GM21381 (cell line): ENCODE measurements at regions not wholly inside any gene's neighbourhood (a gene's known extent, or its start where the extent isn't known, plus 50 kb on each side); places are given as distances from the start of the nearest gene placed in this dataset.

Experiments
- ATAC-seq: cut with Tn5 transposase; IDR thresholded peaks from one replicate; pipeline ENCODE4 v1.9.1; 2021; ENCODE audit warnings: mild to moderate bottlenecking, moderate library complexity; ENCODE audit not compliant: unreplicated experiment

GRCh38 chr13:65095161-65096082, 2134.7 kb downstream of the PCDH9 start:
- no peak for ATAC-seq

DNA sequence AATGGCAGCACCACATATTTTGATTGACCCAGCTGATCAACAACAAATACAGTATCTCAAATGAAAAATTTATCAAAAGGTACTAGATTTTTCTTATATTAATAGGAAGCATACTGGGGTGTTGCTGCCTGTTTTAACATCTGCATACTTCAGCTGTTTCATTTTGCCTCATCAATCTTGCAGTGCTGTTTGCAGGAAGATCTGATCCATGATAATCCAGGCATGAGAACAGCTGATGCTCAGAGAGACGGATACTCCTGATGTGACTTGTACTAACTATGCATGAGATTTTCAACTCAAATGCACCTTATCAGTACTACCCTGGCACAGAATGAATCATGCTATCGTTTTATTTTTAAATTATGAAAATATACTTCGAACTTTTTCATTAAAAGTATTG, 2136.8 kb downstream of the PCDH9 start:
- ATAC-seq, result no peak

DNA sequence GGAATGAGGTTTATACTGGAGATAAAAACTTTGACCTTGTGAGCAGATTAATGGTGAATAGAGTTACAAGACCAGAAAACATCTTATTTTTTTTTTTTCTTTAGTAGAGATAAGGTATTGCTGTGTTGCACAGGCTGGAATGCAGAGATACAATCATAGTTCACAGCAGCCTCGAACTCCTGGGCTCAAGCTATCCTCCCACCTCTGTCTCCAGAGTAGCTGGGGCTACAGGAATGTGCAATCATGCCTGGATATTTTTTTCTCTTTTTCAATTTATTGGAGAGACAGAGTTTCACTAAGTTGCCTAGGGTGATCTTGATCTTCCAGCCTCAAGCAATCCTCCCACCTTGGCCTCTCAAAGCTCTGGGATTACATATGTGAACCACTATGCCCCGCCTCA, 2139.1 kb downstream of the PCDH9 start:
- no peak for ATAC-seq

DNA sequence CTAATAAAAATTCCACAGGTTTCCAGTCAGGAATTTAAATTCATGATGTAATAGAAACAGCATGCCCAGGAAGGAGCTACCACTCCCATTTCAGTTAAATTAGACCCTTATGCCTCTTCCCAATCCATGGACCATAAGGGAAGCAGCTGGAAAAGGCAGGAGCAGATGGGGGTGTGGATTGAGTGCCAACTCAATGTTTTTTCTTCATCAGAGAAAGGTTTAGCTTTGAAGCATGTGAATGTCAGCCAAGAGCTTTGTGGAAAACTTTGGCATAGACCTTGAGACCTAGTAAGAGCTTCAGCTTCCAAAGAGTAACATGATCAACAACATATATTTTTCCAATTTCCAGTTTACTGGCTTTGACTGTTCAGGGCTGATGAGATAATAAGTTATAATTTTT, 2139.9 kb downstream of the PCDH9 start:
- no peak for ATAC-seq

DNA sequence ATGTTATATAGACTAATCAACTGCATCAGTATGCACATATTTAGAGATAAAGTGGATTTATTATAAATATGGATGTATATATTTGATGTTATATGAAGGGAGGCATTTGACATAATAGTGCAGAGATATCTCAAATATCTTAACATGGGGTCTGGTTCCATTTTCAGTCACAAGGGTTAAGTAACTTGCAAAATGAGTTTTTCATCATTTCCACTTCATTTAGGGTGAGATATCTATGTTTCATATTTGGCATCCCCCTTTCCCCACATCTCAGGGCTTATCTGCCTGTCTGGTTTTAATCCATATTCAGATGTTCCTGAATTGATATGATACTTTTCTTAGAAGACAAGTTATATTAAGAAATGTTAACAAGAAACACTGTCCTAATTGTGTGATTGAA, 2141.2 kb downstream of the PCDH9 start:
- no peak for ATAC-seq

DNA sequence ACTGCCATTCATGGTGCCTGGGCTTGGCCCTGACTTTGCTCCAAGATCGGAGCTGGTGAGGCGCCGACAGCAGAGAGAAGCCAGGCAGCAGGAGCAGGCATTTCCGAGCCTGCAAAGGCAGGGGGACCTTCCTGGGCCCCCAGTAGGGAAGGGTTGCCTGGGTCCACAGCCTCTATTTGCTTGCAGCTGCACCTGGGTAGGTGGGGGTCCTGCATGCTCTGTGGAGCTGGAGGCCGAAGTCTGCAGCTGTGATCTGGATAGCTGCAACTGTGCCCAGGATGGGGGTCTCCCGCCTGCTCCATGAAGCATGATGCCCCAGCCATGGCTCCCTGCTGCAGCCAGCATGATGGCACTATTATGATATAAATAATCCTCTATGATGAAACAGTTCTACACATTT, 2144.2 kb downstream of the PCDH9 start:
- ATAC-seq, result no peak

DNA sequence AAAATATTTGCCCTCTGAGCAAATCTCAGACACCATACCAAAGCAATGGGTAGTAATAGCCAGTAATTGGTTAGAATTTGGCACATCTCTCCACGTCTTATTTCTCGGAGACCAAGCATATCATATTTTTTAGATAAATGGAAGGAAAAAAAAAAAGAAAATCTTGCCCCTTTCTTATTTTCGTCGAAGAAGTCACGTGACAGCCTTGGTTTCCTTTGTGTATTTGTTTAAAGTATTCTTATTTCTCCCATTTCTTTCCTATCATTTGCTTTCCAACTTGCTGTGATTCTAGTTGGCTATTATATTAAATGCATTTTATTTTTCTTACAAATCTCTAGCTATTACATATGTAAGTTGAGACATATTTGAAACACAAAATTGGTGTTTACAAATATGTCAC, 2155.9 kb downstream of the PCDH9 start:
- no peak for ATAC-seq

GRCh38 chr13:65064967-65065366, 2165.2 kb downstream of the PCDH9 start:
- ATAC-seq, result no peak

GRCh38 chr13:65063753-65064152, 2166.4 kb downstream of the PCDH9 start:
- no peak for ATAC-seq

DNA sequence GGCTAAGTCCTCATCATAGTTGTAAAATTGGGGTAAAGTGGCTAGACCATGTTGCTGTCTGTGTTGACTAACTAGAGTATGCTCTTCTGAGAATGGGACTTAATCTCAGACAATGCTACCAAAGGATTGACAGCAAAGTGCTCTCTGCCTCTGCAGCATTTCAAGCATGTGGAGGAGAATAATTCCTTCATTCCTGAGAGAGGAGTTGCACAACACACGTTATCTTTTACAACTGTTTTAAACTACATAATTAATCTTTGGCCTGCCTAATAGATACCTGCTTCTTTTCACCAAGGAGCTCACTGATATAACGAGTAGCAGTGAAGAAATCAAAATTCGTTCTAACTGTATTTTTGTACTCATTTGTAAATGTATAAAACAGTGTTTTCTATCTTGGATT, 2172.2 kb downstream of the PCDH9 start:
- ATAC-seq, result no peak

DNA sequence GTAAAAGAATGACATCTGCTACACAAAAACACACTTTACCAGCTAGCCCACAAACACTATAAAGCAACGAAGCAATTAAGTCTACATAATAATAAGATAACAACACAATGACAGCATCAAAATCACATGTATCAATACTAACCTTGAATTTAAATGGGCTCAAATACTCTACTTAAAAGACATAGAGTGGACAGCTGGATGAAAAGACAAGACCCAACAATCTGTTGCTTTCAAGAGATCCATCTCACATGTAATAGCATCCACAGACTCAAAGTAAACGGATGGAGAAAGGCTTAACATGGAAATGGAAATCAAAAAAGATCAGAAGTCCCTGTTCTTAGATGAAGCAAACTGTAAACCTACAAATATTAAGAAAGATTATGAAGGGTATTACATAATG, 2175.9 kb downstream of the PCDH9 start:
- ATAC-seq, result no peak

- no peak for ATAC-seq
These were observed 2193.1 kb downstream of the PCDH9 start for GRCh38 chr13:65036999-65037398.

- no peak for ATAC-seq
These were observed 2194.8 kb downstream of the PCDH9 start for GRCh38 chr13:65035302-65035701.

DNA sequence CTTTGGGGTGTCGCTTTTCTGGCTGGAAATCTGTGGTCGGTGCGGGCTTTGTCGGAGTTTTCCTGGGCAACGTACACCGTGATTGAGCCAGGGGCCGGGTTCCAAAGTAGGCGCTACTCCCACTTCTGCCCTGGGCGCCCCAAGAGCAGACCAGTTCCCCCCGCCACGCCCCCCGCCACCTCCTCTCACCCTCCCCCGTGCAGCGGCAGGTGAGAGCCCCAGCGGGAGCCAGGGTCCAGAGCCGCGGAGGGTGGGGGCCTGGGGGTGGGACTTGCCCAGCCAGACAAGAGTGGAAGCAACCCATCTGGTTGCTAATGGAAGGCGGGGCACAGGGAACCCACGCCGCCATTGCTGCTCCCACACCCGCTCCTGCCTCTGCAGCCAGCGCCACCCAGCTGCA, 2195.9 kb downstream of the PCDH9 start:
- no peak for ATAC-seq

DNA sequence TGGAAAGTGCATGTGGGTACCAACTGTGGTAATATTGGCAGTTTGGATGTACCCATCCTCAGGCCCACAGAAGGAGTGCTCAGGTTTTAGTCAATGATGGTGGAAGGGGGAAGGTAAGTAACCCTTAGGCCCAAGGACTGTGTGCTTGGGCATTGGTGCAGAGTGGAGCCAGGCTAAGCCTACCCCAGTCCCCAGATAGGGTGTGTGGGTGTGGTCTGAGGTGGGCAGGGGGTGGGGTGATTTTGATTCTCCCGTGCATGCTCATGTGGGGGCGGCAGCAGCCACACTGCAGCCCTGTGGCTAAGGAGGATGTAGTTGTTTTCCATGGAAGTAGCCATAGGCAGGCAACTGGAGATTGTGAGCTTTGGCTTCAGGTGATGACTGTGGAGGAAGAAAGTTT, 2197.3 kb downstream of the PCDH9 start:
- no peak for ATAC-seq

GRCh38 chr13:65028101-65028500, 2202.0 kb downstream of the PCDH9 start:
- ATAC-seq, result no peak

DNA sequence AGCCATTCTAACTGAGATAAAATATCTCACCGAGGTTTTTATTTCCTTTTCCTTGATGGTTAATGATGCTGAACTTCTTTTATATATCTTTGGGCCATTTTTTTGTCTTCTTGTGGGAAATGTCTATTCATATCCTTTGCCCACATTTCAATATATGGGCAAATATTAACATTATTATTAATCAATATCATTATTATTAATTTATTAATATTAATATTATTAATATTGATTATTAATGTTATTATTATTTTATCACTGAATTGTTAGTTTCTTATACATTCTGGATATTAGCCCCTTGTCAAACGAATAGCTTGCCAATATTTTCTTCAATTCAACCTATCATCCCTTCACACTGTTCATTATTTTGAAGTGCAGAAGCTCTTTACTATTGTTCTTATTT, 2203.6 kb downstream of the PCDH9 start:
- no peak for ATAC-seq

GRCh38 chr13:65011378-65011777, 2218.8 kb downstream of the PCDH9 start:
- ATAC-seq, result no peak

- no peak for ATAC-seq
These were observed 2232.7 kb downstream of the PCDH9 start for GRCh38 chr13:64997438-64997837.

DNA sequence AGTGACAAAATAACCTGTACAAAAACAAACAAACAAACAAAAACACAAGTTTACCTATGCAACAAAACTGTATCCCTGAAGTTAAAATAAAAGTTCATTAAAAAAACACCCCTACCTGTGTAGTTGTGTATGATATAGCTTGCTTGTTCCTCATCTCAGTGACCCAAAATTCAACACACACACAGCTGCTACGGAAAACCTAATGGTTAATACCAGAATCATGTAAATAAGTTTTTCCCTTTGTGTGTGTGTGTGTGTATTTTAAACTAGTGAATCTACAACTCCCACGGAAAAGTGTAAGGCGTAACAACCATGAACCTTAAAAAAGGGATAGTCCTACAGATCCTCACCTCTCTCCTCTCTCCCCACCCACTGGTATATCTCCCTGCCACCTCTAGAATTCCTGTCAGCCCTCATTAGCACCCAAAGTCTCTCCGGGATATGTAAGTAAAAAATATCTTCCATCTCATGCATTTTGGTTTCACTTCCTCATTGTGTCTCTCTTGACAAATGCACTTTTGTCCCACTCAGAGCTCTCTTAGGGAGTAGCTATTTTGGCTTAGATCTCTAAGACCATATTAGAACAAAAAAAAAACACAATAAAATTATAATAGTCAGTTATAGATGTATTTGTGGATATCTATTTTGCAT, 2236.5 kb downstream of the PCDH9 start:
- ATAC-seq, result peak; percentile 65

DNA sequence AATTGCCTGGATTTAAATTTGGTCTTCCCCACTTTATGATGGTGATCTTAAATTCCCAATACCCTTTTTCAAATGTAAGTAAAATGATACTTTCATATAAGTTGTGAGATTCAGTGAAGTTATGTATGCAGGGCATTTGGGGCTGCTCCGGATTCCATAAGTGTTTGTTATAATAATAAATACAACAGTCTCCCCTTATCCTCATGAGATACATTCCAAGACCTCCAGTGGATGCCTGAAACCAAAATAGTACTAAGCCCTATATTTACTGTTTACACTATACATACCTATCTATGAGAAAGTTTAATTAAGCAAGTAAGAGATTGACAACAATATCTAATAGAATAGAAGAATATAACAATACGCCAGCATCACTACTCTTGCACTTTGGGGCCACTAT, 2237.8 kb downstream of the PCDH9 start:
- ATAC-seq, result no peak

GRCh38 chr13:64985075-64985474, 2245.1 kb downstream of the PCDH9 start:
- ATAC-seq, result no peak
